ENCODE measurements at regions not wholly inside any gene's neighbourhood (a gene's known extent, or its start where the extent isn't known, plus 50 kb on each side); places are given as distances from the start of the nearest gene placed in this dataset.
"Not testable (repeated sequence)": the region's sequence is repeated elsewhere in the genome, so short reads cannot be mapped to it uniquely, and the experiment has no call there.

GRCh38 chr7:51869452-51869851 is 552.8 kb upstream of the COBL start:
- DNase-seq (no peak), ATAC-seq (no peak)
- H3K9me3 ChIP-seq: no peaks in the 10 kb centered on the region
- H3K27ac ChIP-seq: no peak overlapping the region
- intact Hi-C loops (cut with DNase I): no loop called here
- no peak for TF ChIP-seq CTCF (IDR thresholded peaks at IDR 0.05)
- H3K27me3 ChIP-seq (ENCODE audit: low read depth): no peaks in the 10 kb centered on the region
- no peaks in the 10 kb centered on the region for H3K4me1 ChIP-seq
- no peaks in the 10 kb centered on the region for H3K36me3 ChIP-seq
- H3K4me3 ChIP-seq: no peak overlapping the region

- DNase-seq: no peak
- H3K27ac ChIP-seq: no peak overlapping the region
- no peak for TF ChIP-seq CTCF (IDR thresholded peaks at IDR 0.05)
- no peaks in the 10 kb centered on the region for H3K36me3 ChIP-seq
- intact Hi-C loops (cut with DNase I): no loop called here
- H3K4me3 ChIP-seq: no peak overlapping the region
- H3K9me3 ChIP-seq: no peaks in the 10 kb centered on the region
- no peaks in the 10 kb centered on the region for H3K4me1 ChIP-seq
- no peak for ATAC-seq
- no peaks in the 10 kb centered on the region for H3K27me3 ChIP-seq (ENCODE audit: low read depth)
Measured at GRCh38 chr7:51867117-51867516, 550.5 kb upstream of the COBL start.

GRCh38 chr7:51860305-51860704 is 543.7 kb upstream of the COBL start:
- Histone ChIP-seq H3K9me3 (peaks cover 2% of the 10 kb centered on the region), H3K36me3 (no peaks in the 10 kb centered on the region), H3K27ac (no peak overlapping the region), H3K4me1 (no peaks in the 10 kb centered on the region), H3K4me3 (no peak overlapping the region), H3K27me3 (ENCODE audit: low read depth) (no peaks in the 10 kb centered on the region)
- no peak for DNase-seq
- intact Hi-C loops (cut with DNase I): no loop called here
- no peak for TF ChIP-seq CTCF (IDR thresholded peaks at IDR 0.05)
- ATAC-seq: no peak

- no peak for TF ChIP-seq CTCF (IDR thresholded peaks at IDR 0.05)
- no peaks in the 10 kb centered on the region for H3K36me3 ChIP-seq
- H3K4me1 ChIP-seq: no peaks in the 10 kb centered on the region
- H3K9me3 ChIP-seq: peaks cover 8% of the 10 kb centered on the region
- H3K27ac ChIP-seq: no peak overlapping the region
- ATAC-seq (no peak), DNase-seq (no peak)
- no peak overlapping the region for H3K4me3 ChIP-seq
- intact Hi-C loops (cut with DNase I): no loop called here
- H3K27me3 ChIP-seq (ENCODE audit: low read depth): no peaks in the 10 kb centered on the region
Measured at GRCh38 chr7:51850126-51850525, 533.5 kb upstream of the COBL start.

- Histone ChIP-seq H3K36me3 (no peaks in the 10 kb centered on the region), H3K27me3 (ENCODE audit: low read depth) (no peaks in the 10 kb centered on the region), H3K27ac (no peak overlapping the region), H3K9me3 (no peaks in the 10 kb centered on the region), H3K4me3 (no peak overlapping the region), H3K4me1 (no peaks in the 10 kb centered on the region)
- TF ChIP-seq CTCF (IDR thresholded peaks at IDR 0.05): no peak
- ATAC-seq (no peak), DNase-seq (no peak)
- intact Hi-C loops (cut with DNase I): no loop called here
Measured at GRCh38 chr7:51847461-51848134, 531.0 kb upstream of the COBL start.

DNA sequence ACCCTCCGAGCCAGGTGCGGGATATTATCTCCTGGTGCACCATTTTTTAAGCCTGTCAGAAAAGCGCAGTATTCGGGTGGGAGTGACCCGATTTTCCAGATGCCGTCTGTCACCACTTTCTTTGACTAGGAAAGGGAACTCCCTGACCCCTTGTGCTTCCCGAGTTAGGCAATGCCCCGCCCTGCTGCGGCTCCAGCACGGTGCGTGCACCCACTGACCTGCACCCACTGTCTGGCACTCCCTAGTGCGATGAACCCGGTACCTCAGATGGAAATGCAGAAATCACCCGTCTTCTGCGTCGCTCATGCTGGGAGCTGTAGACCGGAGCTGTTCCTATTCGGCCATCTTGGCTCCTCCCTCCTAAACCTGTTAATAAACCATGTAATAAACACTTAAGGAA is 522.5 kb upstream of the COBL start:
- DNase-seq; intact Hi-C loops (cut with DNase I); H3K36me3 ChIP-seq: not testable (repeated sequence)

More for the DNA sequence above, 522.5 kb upstream of the COBL start:
- ATAC-seq; H3K9me3 ChIP-seq; H3K4me3 ChIP-seq; H3K27ac ChIP-seq; H3K4me1 ChIP-seq; H3K27me3 ChIP-seq (ENCODE audit: low read depth): not testable (repeated sequence)
